A549 (cell line): ENCODE measurements at regions not wholly inside any gene's neighbourhood (a gene's known extent, or its start where the extent isn't known, plus 50 kb on each side); places are given as distances from the start of the nearest gene placed in this dataset.

ENCODE experiments used
- ATAC-seq, 2 experiments: fragments of 200-7000 bp in 1 of 2; fragments of >200 bp in 1 of 2; cut with Nextera tagmentation in 1 of 2; cut with Tn5 transposase in 1 of 2; 3 replicates each; pipeline versions ENCODE4 v1.8.0 to v1.9.1; 2018 to 2020; ENCODE audit warnings: mild to moderate bottlenecking in 1 of 2, moderate library complexity in 1 of 2
- CTCF ChIA-PET: fragments of 300-600 bp; sonication (Branson Sonifier 250); formaldehyde crosslinking; extraction: SDS; loops from one replicate; lab custom pipeline; 2021; ENCODE audit warnings: antibody characterized with exemption, inconsistent platforms; lab: Yijun Ruan, JAX
- POLR2A ChIA-PET: fragments of 350-600 bp; formaldehyde crosslinking; extraction: SDS; loops from one replicate; lab custom pipeline; 2021; ENCODE audit warnings: antibody characterized with exemption, inconsistent platforms; lab: Yijun Ruan, JAX
- DNase-seq, 2 experiments: peaks; one replicate each; pipeline versions ENCODE4 v3.0.0 to v3.0.0-alpha.2; 2011 to 2016; ENCODE audit warnings: low read depth in 1 of 2, low spot score in 1 of 2
- FAIRE-seq: peaks from 2 replicates; lab custom pipeline; 2011; peaks lifted over from hg19 to GRCh38; lab: Jason Lieb, UNC
- H3K27ac ChIP-seq, 2 experiments: fragments of >200 bp; sonication (Bioruptor Twin); formaldehyde crosslinking; 3 replicates each; pipeline ENCODE4 v1.5.1; 2016 to 2017
- H3K4me1 ChIP-seq: fragments of >200 bp; sonication (Bioruptor Twin); formaldehyde crosslinking; 3 replicates; pipeline ENCODE4 v1.6.1; 2016
- H3K4me2 ChIP-seq: fragments of >200 bp; sonication (Bioruptor Twin); formaldehyde crosslinking; 3 replicates; pipeline ENCODE4 v1.6.1; 2016
- H3K4me3 ChIP-seq: fragments of >200 bp; sonication (Bioruptor Twin); formaldehyde crosslinking; 3 replicates; pipeline ENCODE4 v1.5.1; 2016
- H3K9me3 ChIP-seq: fragments of >200 bp; sonication (Bioruptor Twin); formaldehyde crosslinking; 3 replicates; pipeline ENCODE4 v1.6.1; 2016
- ATOH8 ChIP-seq: fragments of 250-450 bp; sonication (Bioruptor Pico); IDR thresholded peaks from 2 replicates; pipeline ENCODE4 v1.5.0; 2020; ENCODE audit warnings: low read depth, mild to moderate bottlenecking, moderate library complexity
- BHLHE40 ChIP-seq: IDR thresholded peaks from 2 replicates; pipeline ENCODE4 v1.6.1; 2012; ENCODE audit warnings: low read depth, low read length, inconsistent platforms
- CTCF ChIP-seq: fragments of >200 bp; sonication (Bioruptor Twin); formaldehyde crosslinking; IDR thresholded peaks from 3 replicates; pipeline ENCODE4 v1.5.1; 2016
- ESRRA ChIP-seq: fragments of 150-350 bp; IDR thresholded peaks from 2 replicates; pipeline ENCODE4 v1.6.1; 2014; ENCODE audit warnings: mild to moderate bottlenecking, low read length, borderline replicate concordance
- FOSB ChIP-seq: fragments of 250-450 bp; sonication (Bioruptor Pico); IDR thresholded peaks from 2 replicates; pipeline ENCODE4 v1.5.0; 2020; ENCODE audit warnings: mild to moderate bottlenecking, moderate library complexity
- FOXS1 ChIP-seq: fragments of 250-450 bp; sonication (Bioruptor Pico); IDR thresholded peaks from 2 replicates; pipeline ENCODE4 v1.5.0; 2020; ENCODE audit warnings: mild to moderate bottlenecking, moderate library complexity
- HEYL ChIP-seq: fragments of 250-450 bp; sonication (Bioruptor Pico); IDR thresholded peaks from 2 replicates; pipeline ENCODE4 v1.8.0; 2021; ENCODE audit warnings: mild to moderate bottlenecking, moderate library complexity
- HOXB13 ChIP-seq: fragments of 250-450 bp; sonication (Bioruptor Pico); IDR thresholded peaks from 2 replicates; pipeline ENCODE4 v1.5.0; 2020; ENCODE audit warnings: low read depth, mild to moderate bottlenecking, moderate library complexity
- HOXB5 ChIP-seq: fragments of 250-450 bp; sonication (Bioruptor Pico); IDR thresholded peaks from 2 replicates; pipeline ENCODE4 v1.5.0; 2020; ENCODE audit warnings: mild to moderate bottlenecking, moderate library complexity
- JUN ChIP-seq, 2 experiments: fragments of >200 bp; sonication (Bioruptor Twin); formaldehyde crosslinking; IDR thresholded peaks; 2 replicates in 1 of 2; 3 replicates in 1 of 2; pipeline ENCODE4 v1.6.1; 2016 to 2017
- JUNB ChIP-seq: fragments of >200 bp; sonication (Bioruptor Twin); formaldehyde crosslinking; IDR thresholded peaks from 2 replicates; pipeline ENCODE4 v1.6.1; 2016
- KDM5A ChIP-seq: fragments of 200-600 bp; sonication (generic); IDR thresholded peaks from 2 replicates; pipeline ENCODE4 v1.6.1; 2016; ENCODE audit warnings: antibody characterized with exemption, mild to moderate bottlenecking
- MAFK ChIP-seq: fragments of 450-650 bp; IDR thresholded peaks from 2 replicates; pipeline ENCODE4 v1.6.1; 2014; ENCODE audit not compliant: partially characterized antibody
- MYC ChIP-seq: IDR thresholded peaks from 2 replicates; pipeline ENCODE4 v1.6.1; 2012; ENCODE audit warnings: mild to moderate bottlenecking, inconsistent platforms, low read length, improper control_type of control experiment, borderline replicate concordance
- NPAS2 ChIP-seq: fragments of 250-450 bp; sonication (Bioruptor Pico); IDR thresholded peaks from 2 replicates; pipeline ENCODE4 v1.8.0; 2022; ENCODE audit warnings: mild to moderate bottlenecking, moderate library complexity, borderline replicate concordance
- NR3C1 ChIP-seq: fragments of >200 bp; sonication (Bioruptor Twin); formaldehyde crosslinking; IDR thresholded peaks from 3 replicates; pipeline ENCODE4 v1.6.1; 2017
- PHF8 ChIP-seq: fragments of 200-600 bp; sonication (generic); IDR thresholded peaks from 2 replicates; pipeline ENCODE4 v1.6.1; 2016; ENCODE audit warnings: low read depth, mild to moderate bottlenecking, antibody characterized with exemption, moderate library complexity, borderline replicate concordance
- RCOR1 ChIP-seq: fragments of 150-350 bp; IDR thresholded peaks from 2 replicates; pipeline ENCODE4 v1.6.1; 2014; ENCODE audit warnings: antibody characterized with exemption, low read length, low read depth
- REST ChIP-seq: fragments of 200-600 bp; sonication (generic); IDR thresholded peaks from 2 replicates; pipeline ENCODE4 v1.6.1; 2016; ENCODE audit warnings: antibody characterized with exemption, mild to moderate bottlenecking, moderate library complexity
- RNF2 ChIP-seq: fragments of 200-600 bp; sonication (generic); IDR thresholded peaks from 2 replicates; pipeline ENCODE4 v1.6.1; 2016; ENCODE audit warnings: low read depth, mild to moderate bottlenecking, antibody characterized with exemption, moderate library complexity, borderline replicate concordance
- SMC3 ChIP-seq: fragments of >200 bp; sonication (Bioruptor Twin); formaldehyde crosslinking; IDR thresholded peaks from 3 replicates; pipeline ENCODE4 v1.6.1; 2018; ENCODE audit warnings: inconsistent platforms
- SREBF2 ChIP-seq: fragments of 450-650 bp; IDR thresholded peaks from 2 replicates; pipeline ENCODE4 v1.6.1; 2014; ENCODE audit warnings: mild to moderate bottlenecking, moderate library complexity
- TFCP2L1 ChIP-seq: fragments of 250-450 bp; sonication (Bioruptor Pico); IDR thresholded peaks from 2 replicates; pipeline ENCODE4 v1.5.0; 2021; ENCODE audit warnings: mild to moderate bottlenecking
- ZC3H11A ChIP-seq: fragments of 450-650 bp; IDR thresholded peaks from 2 replicates; pipeline ENCODE4 v1.6.1; 2014; ENCODE audit warnings: antibody characterized with exemption, mild to moderate bottlenecking
- ZNF302 ChIP-seq: fragments of 250-450 bp; sonication (Bioruptor Pico); IDR thresholded peaks from 2 replicates; pipeline ENCODE4 v1.9.0; 2021; ENCODE audit warnings: inconsistent platforms, mild to moderate bottlenecking, moderate library complexity
- WGBS: methylation state at CpG from one replicate; pipeline ENCODE4 v1.1.6; 2017; ENCODE audit errors: missing lambda C conversion rate; 5-methylcytosine and 5-hydroxymethylcytosine counted together

GRCh38 chr17:17403065-17403464, 73.7 kb upstream of the MED9 start:
- DNase-seq, result no peak
- ATAC-seq, result no peak
- POLR2A ChIA-PET, result no interaction called here

GRCh38 chr17:17403899-17404576, 72.8 kb upstream of the MED9 start:
- no peak for ATAC-seq

More at GRCh38 chr17:17403065-17403464, 73.7 kb upstream of the MED9 start:
- Histone ChIP-seq H3K9me3 (no peaks in the 10 kb centered on the region), H3K4me3 (no peak overlapping the region), H3K4me1 (peaks cover 6% of the 10 kb centered on the region; the same call in 1 of the 3 replicates), H3K27ac (no peak overlapping the region), H3K4me2 (no peak overlapping the region)
- 65% methylated on average over 6 of the region's 6 CpGs for WGBS
- no peak for FAIRE-seq
- CTCF ChIA-PET, result no interaction called here
- TF ChIP-seq ESRRA, result no peak
- no peak for TF ChIP-seq ZNF302 (CRISPR knock-in tag)
- no peak for TF ChIP-seq ZC3H11A
- TF ChIP-seq PHF8, result no peak
- no peak for TF ChIP-seq JUNB
- no peak for TF ChIP-seq FOXS1 (CRISPR knock-in tag)
- TF ChIP-seq MYC, result no peak
- TF ChIP-seq MAFK, result no peak
- TF ChIP-seq NPAS2 (CRISPR knock-in tag), result no peak
- no peak for TF ChIP-seq TFCP2L1 (CRISPR knock-in tag)
- TF ChIP-seq HEYL (CRISPR knock-in tag), result no peak
- TF ChIP-seq SREBF2, result no peak
- no peak for TF ChIP-seq HOXB13 (CRISPR knock-in tag)
- TF ChIP-seq NR3C1, result no peak
- no peak for TF ChIP-seq BHLHE40
- no peak for TF ChIP-seq REST
- no peak for TF ChIP-seq HOXB5
- no peak for TF ChIP-seq RNF2

More at GRCh38 chr17:17403899-17404576, 72.8 kb upstream of the MED9 start:
- POLR2A ChIA-PET, result no interaction called here
- WGBS, result 78% methylated on average over 17 of the region's 17 CpGs
- Histone ChIP-seq H3K27ac (no peak overlapping the region), H3K9me3 (no peaks in the 10 kb centered on the region), H3K4me2 (no peak overlapping the region), H3K4me1 (peaks cover 12% of the 10 kb centered on the region; the same call in 1 of the 3 replicates), H3K4me3 (no peak overlapping the region)
- FAIRE-seq (no peak), DNase-seq (no peak)
- CTCF ChIA-PET, result no interaction called here
- TF ChIP-seq JUN (IDR thresholded peaks at IDR 0.05) (no peak), CTCF (no peak), SMC3 (no peak), HEYL (CRISPR knock-in tag) (no peak), TFCP2L1 (CRISPR knock-in tag) (no peak), FOSB (CRISPR knock-in tag) (no peak), ATOH8 (CRISPR knock-in tag) (no peak), KDM5A (no peak), RCOR1 (no peak)
